Sigmoid colon (tissue), 3 donors: ENCODE measurements at regions not wholly inside any gene's neighbourhood (a gene's known extent, or its start where the extent isn't known, plus 50 kb on each side); places are given as distances from the start of the nearest gene placed in this dataset.

Experiments
- POLR2A ChIP-seq, 2 donors: fragments of 450-650 bp; IDR thresholded peaks; one replicate each; pipeline ENCODE4 v1.6.1; 2016; ENCODE audit warnings: antibody characterized with exemption in 2 of 2, mild to moderate bottlenecking in 2 of 2, moderate library complexity in 2 of 2
- TF ChIP-seq, protein P1 (sequence below), 4 experiments: fragments of 450-650 bp in 3 of 4; fragments of 200-600 bp in 1 of 4; IDR thresholded peaks; one replicate each; pipeline ENCODE4 v1.5.1; 2016 to 2019; ENCODE audit warnings: antibody characterized with exemption in 4 of 4, mild to moderate bottlenecking in 3 of 4, moderate library complexity in 2 of 4

DNA sequence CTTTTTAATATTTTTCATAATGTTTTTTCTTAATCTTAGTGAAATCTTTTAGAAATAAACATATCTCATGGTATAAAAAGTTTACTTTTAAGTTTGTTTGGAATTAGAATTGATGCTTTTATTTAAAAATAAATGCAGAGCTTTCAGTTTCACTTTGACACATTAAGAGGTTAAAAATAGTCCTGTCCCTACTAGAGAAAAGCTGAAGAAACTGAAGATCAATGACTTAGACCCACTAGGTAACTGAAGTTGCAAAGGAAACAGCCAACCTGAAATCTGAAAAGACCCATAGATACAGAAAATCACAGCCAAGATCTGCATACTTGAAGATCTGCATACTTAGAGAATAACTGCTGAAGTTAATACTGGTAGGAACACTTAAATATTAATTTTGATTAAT, 237.6 kb downstream of the RAP2B start:
- TF ChIP-seq, protein P1, sequence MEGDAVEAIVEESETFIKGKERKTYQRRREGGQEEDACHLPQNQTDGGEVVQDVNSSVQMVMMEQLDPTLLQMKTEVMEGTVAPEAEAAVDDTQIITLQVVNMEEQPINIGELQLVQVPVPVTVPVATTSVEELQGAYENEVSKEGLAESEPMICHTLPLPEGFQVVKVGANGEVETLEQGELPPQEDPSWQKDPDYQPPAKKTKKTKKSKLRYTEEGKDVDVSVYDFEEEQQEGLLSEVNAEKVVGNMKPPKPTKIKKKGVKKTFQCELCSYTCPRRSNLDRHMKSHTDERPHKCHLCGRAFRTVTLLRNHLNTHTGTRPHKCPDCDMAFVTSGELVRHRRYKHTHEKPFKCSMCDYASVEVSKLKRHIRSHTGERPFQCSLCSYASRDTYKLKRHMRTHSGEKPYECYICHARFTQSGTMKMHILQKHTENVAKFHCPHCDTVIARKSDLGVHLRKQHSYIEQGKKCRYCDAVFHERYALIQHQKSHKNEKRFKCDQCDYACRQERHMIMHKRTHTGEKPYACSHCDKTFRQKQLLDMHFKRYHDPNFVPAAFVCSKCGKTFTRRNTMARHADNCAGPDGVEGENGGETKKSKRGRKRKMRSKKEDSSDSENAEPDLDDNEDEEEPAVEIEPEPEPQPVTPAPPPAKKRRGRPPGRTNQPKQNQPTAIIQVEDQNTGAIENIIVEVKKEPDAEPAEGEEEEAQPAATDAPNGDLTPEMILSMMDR (IDR thresholded peaks at IDR 0.05) = no peak
- TF ChIP-seq POLR2A (IDR thresholded peaks at IDR 0.05) = no peak
